ENCODE measurements at regions not wholly inside any gene's neighbourhood (a gene's known extent, or its start where the extent isn't known, plus 50 kb on each side); places are given as distances from the start of the nearest gene placed in this dataset.

- H3K79me2 ChIP-seq (ENCODE audit: insufficient read depth, low read length), result no peaks in the 10 kb centered on the region
Measured at GRCh38 chr1:193489191-193489590, 302.8 kb upstream of the B3GALT2 start.

GRCh38 chr1:193487722-193488121 is 301.3 kb upstream of the B3GALT2 start:
- Histone ChIP-seq H3K9ac (ENCODE audit: low read length) (no peak overlapping the region), H3K4me1 (ENCODE audit: control insufficient read depth in 1 of 2, insufficient read depth in 2 of 2, low read length in 2 of 2) (no peaks in the 10 kb centered on the region), H3K4me2 (ENCODE audit: low read length) (no peak overlapping the region), H3K36me3 (ENCODE audit: control insufficient read depth in 1 of 2, insufficient read depth in 2 of 2, low read length in 2 of 2) (no peaks in the 10 kb centered on the region), H3K27me3 (ENCODE audit: insufficient read depth, low read length) (no peaks in the 10 kb centered on the region), H3K4me3 (replicated peaks in 1 of 2; ENCODE audit: low read depth in 1 of 2, low read length in 2 of 2) (no peak overlapping the region), H3K9me3 (ENCODE audit: control insufficient read depth in 1 of 2, insufficient read depth in 1 of 2, low read depth in 1 of 2, low read length in 2 of 2) (no peaks in the 10 kb centered on the region), H2AFZ (ENCODE audit: low read depth, low read length, poor library complexity, severe bottlenecking) (no peak overlapping the region), H3K9me2 (ENCODE audit: insufficient read depth) (no peaks in the 10 kb centered on the region), H3K79me2 (ENCODE audit: insufficient read depth, low read length) (no peaks in the 10 kb centered on the region), H4K20me1 (ENCODE audit: insufficient read depth) (no peaks in the 10 kb centered on the region), H3K27ac (ENCODE audit: low read depth, low read length) (no peak overlapping the region)
- BruUV-seq (replicated peaks), result no TSS peak
- no peak for ATAC-seq
- DNase-seq (ENCODE audit: low read depth, low spot score), result no peak
- TF ChIP-seq REST (IDR thresholded peaks at IDR 0.05; ENCODE audit: low read depth) (no peak), ATF3 (IDR thresholded peaks at IDR 0.05) (no peak), SRF (IDR thresholded peaks at IDR 0.05; ENCODE audit: low read depth) (no peak)
- POLR2A ChIA-PET, result no interaction called here
- intact Hi-C loops (cut with micrococcal nuclease), result no loop called here
- CTCF ChIA-PET, result no interaction called here
- RAD21 ChIA-PET (ENCODE audit: low non-redundant PET in 1 of 2, low total read pairs in 2 of 2, uncharacterized antibody in 2 of 2, unreplicated experiment in 2 of 2), result no interaction called here

More at GRCh38 chr1:193489191-193489590, 302.8 kb upstream of the B3GALT2 start:
- H3K4me2 ChIP-seq (ENCODE audit: low read length), result no peak overlapping the region
- ChIA-PET POLR2A (no interaction called here), CTCF (no interaction called here), RAD21 (ENCODE audit: low non-redundant PET in 1 of 2, low total read pairs in 2 of 2, uncharacterized antibody in 2 of 2, unreplicated experiment in 2 of 2) (no interaction called here)
- DNase-seq (ENCODE audit: low read depth, low spot score) (no peak), ATAC-seq (no peak)
- TF ChIP-seq RAD21 (IDR thresholded peaks at IDR 0.05; ENCODE audit: low read depth), result no peak
- H3K9me2 ChIP-seq (ENCODE audit: insufficient read depth), result no peaks in the 10 kb centered on the region
- no peaks in the 10 kb centered on the region for H4K20me1 ChIP-seq (ENCODE audit: insufficient read depth)
- H3K9me3 ChIP-seq (ENCODE audit: control insufficient read depth in 1 of 2, insufficient read depth in 1 of 2, low read depth in 1 of 2, low read length in 2 of 2), result no peaks in the 10 kb centered on the region
- BruUV-seq (replicated peaks), result no TSS peak
- H3K4me3 ChIP-seq (replicated peaks in 1 of 2; ENCODE audit: low read depth in 1 of 2, low read length in 2 of 2), result no peak overlapping the region
- H3K9ac ChIP-seq (ENCODE audit: low read length), result no peak overlapping the region
- H3K27ac ChIP-seq (ENCODE audit: low read depth, low read length), result no peak overlapping the region
- no peaks in the 10 kb centered on the region for H3K27me3 ChIP-seq (ENCODE audit: insufficient read depth, low read length)
- intact Hi-C loops (cut with micrococcal nuclease), result no loop called here
- no peaks in the 10 kb centered on the region for H3K4me1 ChIP-seq (ENCODE audit: control insufficient read depth in 1 of 2, insufficient read depth in 2 of 2, low read length in 2 of 2)
- no peaks in the 10 kb centered on the region for H3K36me3 ChIP-seq (ENCODE audit: control insufficient read depth in 1 of 2, insufficient read depth in 2 of 2, low read length in 2 of 2)
- H2AFZ ChIP-seq (ENCODE audit: low read depth, low read length, poor library complexity, severe bottlenecking), result no peak overlapping the region

Measured in HCT116 (cell line).